Hepatocyte (in vitro differentiated cells): ENCODE measurements at regions not wholly inside any gene's neighbourhood (a gene's known extent, or its start where the extent isn't known, plus 50 kb on each side); places are given as distances from the start of the nearest gene placed in this dataset.
"Not testable (repeated sequence)": the region's sequence is repeated elsewhere in the genome, so short reads cannot be mapped to it uniquely, and the experiment has no call there.

Experiments
- DNase-seq: peaks from one replicate; pipeline ENCODE4 v3.0.0-alpha.2; 2016; ENCODE audit warnings: low spot score
- H2AFZ ChIP-seq: fragments of 200-600 bp; sonication (generic); 2 replicates; pipeline ENCODE4 v1.6.0; 2016; ENCODE audit warnings: antibody characterized with exemption, mild to moderate bottlenecking
- H3K27ac ChIP-seq: fragments of 200-600 bp; sonication (generic); 2 replicates; pipeline ENCODE4 v1.5.1; 2016; ENCODE audit warnings: mild to moderate bottlenecking
- H3K27me3 ChIP-seq: fragments of 200-600 bp; sonication (generic); 2 replicates; pipeline ENCODE4 v1.6.1; 2016
- H3K36me3 ChIP-seq: fragments of 200-600 bp; sonication (generic); replicated peaks from 2 replicates; pipeline ENCODE4 v1.5.1; 2016; ENCODE audit warnings: low read depth; ENCODE audit not compliant: insufficient read depth
- H3K4me1 ChIP-seq: fragments of 200-600 bp; sonication (generic); 2 replicates; pipeline ENCODE4 v1.5.1; 2016; ENCODE audit warnings: mild to moderate bottlenecking, moderate library complexity; ENCODE audit not compliant: insufficient read depth
- H3K4me2 ChIP-seq: fragments of 200-600 bp; sonication (generic); 2 replicates; pipeline ENCODE4 v1.6.0; 2016
- H3K4me3 ChIP-seq: fragments of 200-600 bp; sonication (generic); 2 replicates; pipeline ENCODE4 v1.5.1; 2016; ENCODE audit warnings: mild to moderate bottlenecking
- H3K79me2 ChIP-seq: fragments of 200-600 bp; sonication (generic); 2 replicates; pipeline ENCODE4 v1.6.0; 2017; ENCODE audit warnings: mild to moderate bottlenecking
- H3K9me2 ChIP-seq: fragments of 200-600 bp; sonication (generic); replicated peaks from 2 replicates; pipeline ENCODE4 v1.6.0; 2017; ENCODE audit warnings: mild to moderate bottlenecking; ENCODE audit not compliant: insufficient read depth
- H3K9me3 ChIP-seq: fragments of 200-600 bp; sonication (generic); 2 replicates; pipeline ENCODE4 v1.5.1; 2016; ENCODE audit warnings: low read depth, mild to moderate bottlenecking
- H4K20me1 ChIP-seq: fragments of 200-600 bp; sonication (generic); 2 replicates; pipeline ENCODE4 v1.6.0; 2016; ENCODE audit warnings: mild to moderate bottlenecking; ENCODE audit not compliant: insufficient read depth, poor library complexity, severe bottlenecking
- EZH2 ChIP-seq: fragments of 200-600 bp; sonication (generic); IDR thresholded peaks from 2 replicates; pipeline ENCODE4 v1.6.1; 2016; ENCODE audit warnings: antibody characterized with exemption, mild to moderate bottlenecking, borderline replicate concordance
- EZH2phosphoT487 ChIP-seq: fragments of 200-600 bp; sonication (generic); IDR thresholded peaks from one replicate; pipeline ENCODE4 v1.6.1; 2018; ENCODE audit warnings: antibody characterized with exemption, mild to moderate bottlenecking, low read depth, moderate library complexity; ENCODE audit not compliant: unreplicated experiment, severe bottlenecking
- WGBS: methylation state at CpG from one replicate; pipeline ENCODE4 v1.1.6; 2016; ENCODE audit warnings: low lambda C conversion rate; ENCODE audit errors: missing lambda C conversion rate; 5-methylcytosine and 5-hydroxymethylcytosine counted together
- TF ChIP-seq, protein P1 (sequence below): fragments of 200-600 bp; sonication (generic); IDR thresholded peaks from 2 replicates; pipeline ENCODE4 v1.5.1; 2016; ENCODE audit warnings: antibody characterized with exemption, mild to moderate bottlenecking; ENCODE audit not compliant: poor library complexity

DNA sequence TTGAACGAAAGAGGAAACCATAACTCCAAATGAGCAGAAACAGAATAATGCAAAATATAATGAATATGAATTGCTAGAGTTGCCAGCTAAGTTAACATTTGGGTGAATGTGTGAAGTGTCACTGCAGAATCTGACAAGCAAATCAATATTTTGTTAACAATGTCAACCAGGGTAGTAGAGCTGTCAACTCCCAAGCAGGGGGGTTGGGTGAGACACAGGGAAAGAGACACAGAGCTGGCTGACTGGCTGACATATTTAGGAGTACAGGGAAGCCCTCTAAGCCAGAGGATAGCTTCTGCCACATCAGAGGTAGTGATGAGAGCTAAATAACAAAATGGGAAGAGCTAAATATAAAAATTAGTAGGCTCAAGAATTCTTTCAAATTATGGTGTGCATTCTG is 393.1 kb upstream of the KCND2 start:
- H3K4me3 ChIP-seq: no peak overlapping the region
- H3K27me3 ChIP-seq: no peaks in the 10 kb centered on the region
- H2AFZ ChIP-seq: no peak overlapping the region
- H3K4me2 ChIP-seq: no peak overlapping the region
- H4K20me1 ChIP-seq: no peaks in the 10 kb centered on the region
- H3K27ac ChIP-seq: no peak overlapping the region
- H3K9me3 ChIP-seq: no peaks in the 10 kb centered on the region
- 88% methylated on average over 1 of the region's 1 CpG for WGBS
- no peaks in the 10 kb centered on the region for H3K79me2 ChIP-seq
- no peak for DNase-seq
- H3K9me2 ChIP-seq: no peaks in the 10 kb centered on the region
- no peak for TF ChIP-seq EZH2phosphoT487
- TF ChIP-seq, protein P1, sequence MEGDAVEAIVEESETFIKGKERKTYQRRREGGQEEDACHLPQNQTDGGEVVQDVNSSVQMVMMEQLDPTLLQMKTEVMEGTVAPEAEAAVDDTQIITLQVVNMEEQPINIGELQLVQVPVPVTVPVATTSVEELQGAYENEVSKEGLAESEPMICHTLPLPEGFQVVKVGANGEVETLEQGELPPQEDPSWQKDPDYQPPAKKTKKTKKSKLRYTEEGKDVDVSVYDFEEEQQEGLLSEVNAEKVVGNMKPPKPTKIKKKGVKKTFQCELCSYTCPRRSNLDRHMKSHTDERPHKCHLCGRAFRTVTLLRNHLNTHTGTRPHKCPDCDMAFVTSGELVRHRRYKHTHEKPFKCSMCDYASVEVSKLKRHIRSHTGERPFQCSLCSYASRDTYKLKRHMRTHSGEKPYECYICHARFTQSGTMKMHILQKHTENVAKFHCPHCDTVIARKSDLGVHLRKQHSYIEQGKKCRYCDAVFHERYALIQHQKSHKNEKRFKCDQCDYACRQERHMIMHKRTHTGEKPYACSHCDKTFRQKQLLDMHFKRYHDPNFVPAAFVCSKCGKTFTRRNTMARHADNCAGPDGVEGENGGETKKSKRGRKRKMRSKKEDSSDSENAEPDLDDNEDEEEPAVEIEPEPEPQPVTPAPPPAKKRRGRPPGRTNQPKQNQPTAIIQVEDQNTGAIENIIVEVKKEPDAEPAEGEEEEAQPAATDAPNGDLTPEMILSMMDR: no peak
- H3K4me1 ChIP-seq: no peaks in the 10 kb centered on the region
- no peaks in the 10 kb centered on the region for H3K36me3 ChIP-seq

DNA sequence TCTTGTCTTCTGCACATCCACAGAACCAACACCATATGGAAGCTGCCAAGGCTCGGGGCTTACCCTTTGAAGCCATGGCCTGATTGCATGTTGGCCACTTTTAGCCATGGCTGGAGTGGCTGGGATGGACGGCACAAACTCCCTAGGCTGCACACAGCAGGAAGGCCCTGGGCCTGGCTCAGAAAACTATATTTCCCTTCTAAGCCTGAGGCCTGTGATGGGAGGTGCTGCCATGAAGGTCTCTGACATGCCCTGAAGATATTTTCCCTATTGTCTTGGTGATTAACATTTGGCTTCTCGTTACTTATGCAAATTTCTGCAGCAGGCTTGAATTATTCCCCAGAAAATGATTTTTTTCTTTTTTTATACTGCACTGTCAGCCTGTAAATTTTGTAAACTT is 387.0 kb upstream of the KCND2 start:
- DNase-seq: no peak
- Histone ChIP-seq H3K4me2 (no peak overlapping the region), H3K9me2 (no peaks in the 10 kb centered on the region), H4K20me1 (no peaks in the 10 kb centered on the region), H3K4me1 (no peaks in the 10 kb centered on the region), H3K27ac (no peak overlapping the region), H3K27me3 (no peaks in the 10 kb centered on the region), H3K36me3 (no peaks in the 10 kb centered on the region), H3K9me3 (no peaks in the 10 kb centered on the region), H3K79me2 (no peaks in the 10 kb centered on the region), H3K4me3 (no peak overlapping the region), H2AFZ (no peak overlapping the region)
- TF ChIP-seq, protein P1: no peak
- TF ChIP-seq EZH2 (no peak), EZH2phosphoT487 (no peak)
- 80% methylated on average over 3 of the region's 3 CpGs for WGBS

DNA sequence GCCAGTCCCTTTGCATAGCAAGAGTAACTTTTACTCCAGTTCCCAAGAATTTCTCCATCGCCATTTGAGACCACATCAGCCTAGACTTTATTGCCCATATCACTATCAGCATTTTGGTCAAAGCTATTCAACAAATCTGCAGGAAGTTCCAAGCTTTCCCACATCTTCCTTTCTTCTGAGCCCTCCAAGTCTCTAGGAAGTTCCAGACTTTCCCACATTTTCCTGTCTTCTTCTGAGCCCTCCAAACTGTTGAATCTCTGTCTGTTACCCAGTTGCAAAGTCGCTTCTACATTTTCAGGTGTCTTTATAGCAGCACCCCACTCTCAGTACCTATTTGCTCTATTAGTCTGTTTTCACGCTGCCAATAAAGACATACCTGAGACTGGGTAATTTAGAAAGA is 386.4 kb upstream of the KCND2 start:
- H3K4me3 ChIP-seq, H3K9me3 ChIP-seq, H2AFZ ChIP-seq, H3K4me2 ChIP-seq, H3K27me3 ChIP-seq, H3K9me2 ChIP-seq, H4K20me1 ChIP-seq, H3K27ac ChIP-seq, DNase-seq, H3K36me3 ChIP-seq, H3K79me2 ChIP-seq, H3K4me1 ChIP-seq: not testable (repeated sequence)
- 91% methylated on average over 3 of the region's 3 CpGs for WGBS

DNA sequence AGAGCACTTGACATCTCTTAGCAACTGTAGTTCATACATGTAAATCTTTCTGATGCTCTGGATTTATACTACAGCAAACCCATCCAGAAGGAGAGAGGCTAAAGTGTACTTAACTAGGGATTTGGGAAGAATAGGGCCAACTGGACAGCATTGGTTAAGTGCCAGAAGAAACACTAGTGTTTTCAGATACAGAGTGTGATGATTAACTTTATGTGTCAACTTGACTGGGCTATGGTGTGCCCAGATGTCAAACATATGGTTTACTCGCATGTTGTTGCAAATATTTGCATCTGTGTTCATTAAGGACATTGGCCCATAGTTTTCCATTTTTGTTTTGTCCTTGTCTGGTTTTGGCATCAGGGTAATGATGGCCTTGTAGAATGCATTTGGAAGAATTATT is 384.7 kb upstream of the KCND2 start:
- H3K27me3 ChIP-seq: no peaks in the 10 kb centered on the region
- no peaks in the 10 kb centered on the region for H3K4me1 ChIP-seq
- no peaks in the 10 kb centered on the region for H3K9me2 ChIP-seq
- H3K79me2 ChIP-seq: no peaks in the 10 kb centered on the region
- H4K20me1 ChIP-seq: no peaks in the 10 kb centered on the region
- 86% methylated on average over 1 of the region's 1 CpG for WGBS
- no peaks in the 10 kb centered on the region for H3K36me3 ChIP-seq
- H3K4me3 ChIP-seq: no peak overlapping the region
- no peak overlapping the region for H2AFZ ChIP-seq
- TF ChIP-seq EZH2phosphoT487: no peak
- TF ChIP-seq EZH2: no peak
- TF ChIP-seq, protein P1: no peak
- H3K27ac ChIP-seq: no peak overlapping the region
- no peaks in the 10 kb centered on the region for H3K9me3 ChIP-seq
- DNase-seq: no peak
- H3K4me2 ChIP-seq: no peak overlapping the region
